ENCODE measurements at regions not wholly inside any gene's neighbourhood (a gene's known extent, or its start where the extent isn't known, plus 50 kb on each side); places are given as distances from the start of the nearest gene placed in this dataset.

GRCh38 chr7:33757563-33758165 lies 147.7 kb upstream of the BMPER start:
- Histone ChIP-seq H4K20me1 (ENCODE audit: insufficient read depth, low read length) (no peaks in the 10 kb centered on the region), H3K27ac (ENCODE audit: low read length) (no peak overlapping the region), H2AFZ (ENCODE audit: low read depth, low read length) (no peak overlapping the region), H3K4me3 (ENCODE audit: low read depth in 1 of 2, low read length in 2 of 2) (no peak overlapping the region), H3K4me2 (ENCODE audit: insufficient read depth, low read length) (no peak overlapping the region), H3K36me3 (ENCODE audit: insufficient read depth, low read length) (no peaks in the 10 kb centered on the region), H3K27me3 (ENCODE audit: insufficient read depth, low read length, poor library complexity) (peaks cover 3% of the 10 kb centered on the region), H3K4me1 (ENCODE audit: insufficient read depth, low read length) (no peaks in the 10 kb centered on the region), H3K9me3 (ENCODE audit: insufficient read depth, low read length, severe bottlenecking) (no peaks in the 10 kb centered on the region), H3K79me2 (ENCODE audit: insufficient read depth, low read length) (no peaks in the 10 kb centered on the region), H3K9ac (ENCODE audit: low read depth, low read length) (no peak overlapping the region)
- peak; percentile 11 for DNase-seq
- no peak for TF ChIP-seq EZH2 (IDR thresholded peaks at IDR 0.05; ENCODE audit: borderline replicate concordance, low read depth, low read length, severe bottlenecking)
- peak; percentile 66 for TF ChIP-seq CTCF (IDR thresholded peaks at IDR 0.05; ENCODE audit: borderline replicate concordance, extremely low read depth, low read length, poor library complexity, severe bottlenecking)
- no peak for ATAC-seq (ENCODE audit: insufficient read depth, low read depth)

GRCh38 chr7:33760146-33760545 lies 145.2 kb upstream of the BMPER start:
- H3K4me1 ChIP-seq (ENCODE audit: insufficient read depth, low read length) = no peaks in the 10 kb centered on the region
- H4K20me1 ChIP-seq (ENCODE audit: insufficient read depth, low read length) = no peaks in the 10 kb centered on the region
- DNase-seq (no peak), ATAC-seq (ENCODE audit: insufficient read depth, low read depth) (no peak)
- H3K27me3 ChIP-seq (ENCODE audit: insufficient read depth, low read length, poor library complexity) = peaks cover 3% of the 10 kb centered on the region
- no peak overlapping the region for H2AFZ ChIP-seq (ENCODE audit: low read depth, low read length)
- H3K79me2 ChIP-seq (ENCODE audit: insufficient read depth, low read length) = no peaks in the 10 kb centered on the region
- H3K27ac ChIP-seq (ENCODE audit: low read length) = no peak overlapping the region
- TF ChIP-seq EZH2 (IDR thresholded peaks at IDR 0.05; ENCODE audit: borderline replicate concordance, low read depth, low read length, severe bottlenecking) = no peak
- no peak for TF ChIP-seq CTCF (IDR thresholded peaks at IDR 0.05; ENCODE audit: borderline replicate concordance, extremely low read depth, low read length, poor library complexity, severe bottlenecking)
- no peak overlapping the region for H3K9ac ChIP-seq (ENCODE audit: low read depth, low read length)
- no peak overlapping the region for H3K4me3 ChIP-seq (ENCODE audit: low read depth in 1 of 2, low read length in 2 of 2)
- H3K36me3 ChIP-seq (ENCODE audit: insufficient read depth, low read length) = no peaks in the 10 kb centered on the region
- H3K4me2 ChIP-seq (ENCODE audit: insufficient read depth, low read length) = no peak overlapping the region
- H3K9me3 ChIP-seq (ENCODE audit: insufficient read depth, low read length, severe bottlenecking) = no peaks in the 10 kb centered on the region

GRCh38 chr7:33760834-33761233 lies 144.5 kb upstream of the BMPER start:
- no peaks in the 10 kb centered on the region for H3K79me2 ChIP-seq (ENCODE audit: insufficient read depth, low read length)
- no peak overlapping the region for H3K4me2 ChIP-seq (ENCODE audit: insufficient read depth, low read length)
- H3K27me3 ChIP-seq (ENCODE audit: insufficient read depth, low read length, poor library complexity) = peaks cover 3% of the 10 kb centered on the region
- H3K9me3 ChIP-seq (ENCODE audit: insufficient read depth, low read length, severe bottlenecking) = no peaks in the 10 kb centered on the region
- H3K36me3 ChIP-seq (ENCODE audit: insufficient read depth, low read length) = no peaks in the 10 kb centered on the region
- H3K27ac ChIP-seq (ENCODE audit: low read length) = no peak overlapping the region
- H3K4me3 ChIP-seq (ENCODE audit: low read depth in 1 of 2, low read length in 2 of 2) = no peak overlapping the region
- no peak for ATAC-seq (ENCODE audit: insufficient read depth, low read depth)
- no peaks in the 10 kb centered on the region for H3K4me1 ChIP-seq (ENCODE audit: insufficient read depth, low read length)
- H4K20me1 ChIP-seq (ENCODE audit: insufficient read depth, low read length) = no peaks in the 10 kb centered on the region
- no peak overlapping the region for H3K9ac ChIP-seq (ENCODE audit: low read depth, low read length)
- no peak for TF ChIP-seq CTCF (IDR thresholded peaks at IDR 0.05; ENCODE audit: borderline replicate concordance, extremely low read depth, low read length, poor library complexity, severe bottlenecking)
- no peak overlapping the region for H2AFZ ChIP-seq (ENCODE audit: low read depth, low read length)
- no peak for DNase-seq
